WERI-Rb-1 (cell line): ENCODE measurements at regions not wholly inside any gene's neighbourhood (a gene's known extent, or its start where the extent isn't known, plus 50 kb on each side); places are given as distances from the start of the nearest gene placed in this dataset.
"Not testable (repeated sequence)": the region's sequence is repeated elsewhere in the genome, so short reads cannot be mapped to it uniquely, and the experiment has no call there.

Experiments used
- DNase-seq: peaks from one replicate; pipeline ENCODE4 v3.0.0-alpha.2; 2020
- H3K27ac ChIP-seq: fragments of 250-450 bp; sonication (Bioruptor Pico); 2 replicates; pipeline ENCODE4 v1.5.1; 2020; ENCODE audit warnings: mild to moderate bottlenecking, moderate library complexity
- H3K27me3 ChIP-seq: fragments of 250-450 bp; sonication (Bioruptor Pico); 2 replicates; pipeline ENCODE4 v1.5.1; 2021; ENCODE audit warnings: mild to moderate bottlenecking, low read depth, moderate library complexity; ENCODE audit not compliant: insufficient read depth, severe bottlenecking
- H3K36me3 ChIP-seq: fragments of 250-450 bp; sonication (Bioruptor Pico); 2 replicates; pipeline ENCODE4 v1.5.1; 2020; ENCODE audit warnings: mild to moderate bottlenecking, moderate library complexity
- H3K4me3 ChIP-seq: 2 replicates; pipeline ENCODE4 v1.5.1; 2011; ENCODE audit warnings: low read depth, mild to moderate bottlenecking, control low read depth, low read length
- H3K9me3 ChIP-seq: fragments of 250-450 bp; sonication (Bioruptor Pico); 2 replicates; pipeline ENCODE4 v1.5.1; 2021; ENCODE audit warnings: mild to moderate bottlenecking, moderate library complexity; ENCODE audit not compliant: severe bottlenecking
- CTCF ChIP-seq: IDR thresholded peaks from 2 replicates; pipeline ENCODE4 v1.5.1; 2011; ENCODE audit warnings: low read depth, mild to moderate bottlenecking, control low read depth, inconsistent platforms, low read length

GRCh38 chr9:38246833-38247232, 145.7 kb upstream of the ALDH1B1 start:
- Histone ChIP-seq H3K9me3 (peaks cover 17% of the 10 kb centered on the region), H3K4me3 (no peak overlapping the region), H3K27me3 (no peaks in the 10 kb centered on the region), H3K27ac (no peak overlapping the region), H3K36me3 (no peaks in the 10 kb centered on the region)
- no peak for TF ChIP-seq CTCF
- no peak for DNase-seq

GRCh38 chr9:38244971-38245370, 147.5 kb upstream of the ALDH1B1 start:
- no peak overlapping the region for H3K4me3 ChIP-seq
- H3K9me3 ChIP-seq: peaks cover 20% of the 10 kb centered on the region
- H3K27me3 ChIP-seq: no peaks in the 10 kb centered on the region
- no peak overlapping the region for H3K27ac ChIP-seq
- no peaks in the 10 kb centered on the region for H3K36me3 ChIP-seq
- no peak for TF ChIP-seq CTCF
- no peak for DNase-seq

GRCh38 chr9:38243993-38244392, 148.5 kb upstream of the ALDH1B1 start:
- Histone ChIP-seq H3K27ac (peak overlapping the region; percentile 77), H3K9me3 (peaks cover 22% of the 10 kb centered on the region), H3K27me3 (no peaks in the 10 kb centered on the region), H3K36me3 (no peaks in the 10 kb centered on the region), H3K4me3 (no peak overlapping the region)
- DNase-seq: no peak
- TF ChIP-seq CTCF: no peak

GRCh38 chr9:38242151-38242550, 150.4 kb upstream of the ALDH1B1 start:
- H3K27me3 ChIP-seq, H3K4me3 ChIP-seq, DNase-seq, H3K36me3 ChIP-seq, H3K27ac ChIP-seq: not testable (repeated sequence)
- peaks cover 22% of the 10 kb centered on the region for H3K9me3 ChIP-seq

- H3K4me3 ChIP-seq: no peak overlapping the region
- H3K27me3 ChIP-seq: no peaks in the 10 kb centered on the region
- H3K36me3 ChIP-seq: no peaks in the 10 kb centered on the region
- H3K27ac ChIP-seq: no peak overlapping the region
- DNase-seq: no peak
- H3K9me3 ChIP-seq: peaks cover 10% of the 10 kb centered on the region
- no peak for TF ChIP-seq CTCF
Observed at GRCh38 chr9:38240051-38240450, 152.5 kb upstream of the ALDH1B1 start.

- DNase-seq: peak; percentile 64
- Histone ChIP-seq H3K27me3 (no peaks in the 10 kb centered on the region), H3K36me3 (no peaks in the 10 kb centered on the region), H3K27ac (peak overlapping the region; percentile 71), H3K9me3 (peaks cover 10% of the 10 kb centered on the region), H3K4me3 (no peak overlapping the region)
- TF ChIP-seq CTCF: no peak
Observed at GRCh38 chr9:38235244-38235643, 157.3 kb upstream of the ALDH1B1 start.
